Upper lobe of left lung (tissue), 4 donors: ENCODE measurements at regions not wholly inside any gene's neighbourhood (a gene's known extent, or its start where the extent isn't known, plus 50 kb on each side); places are given as distances from the start of the nearest gene placed in this dataset.

ENCODE experiments used
- CTCF ChIP-seq, 6 experiments: fragments of 450-650 bp in 4 of 6; fragments of 200-600 bp in 2 of 6; sonication (generic) in 2 of 6; IDR thresholded peaks; one replicate each; pipeline ENCODE4 v1.5.1; 2016 to 2019; ENCODE audit warnings: antibody characterized with exemption in 6 of 6
- POLR2A ChIP-seq, 4 donors: fragments of 450-650 bp; IDR thresholded peaks; one replicate each; pipeline ENCODE4 v1.5.1; 2016 to 2017; ENCODE audit warnings: antibody characterized with exemption in 4 of 4, mild to moderate bottlenecking in 2 of 4
- POLR2AphosphoS5 ChIP-seq, 2 donors: sonication (generic); formaldehyde crosslinking; IDR thresholded peaks; one replicate each; pipeline ENCODE4 v1.5.1; 2017; ENCODE audit warnings: antibody characterized with exemption in 2 of 2

- TF ChIP-seq CTCF (IDR thresholded peaks at IDR 0.05) (no peak), POLR2A (IDR thresholded peaks at IDR 0.05) (no peak), POLR2AphosphoS5 (IDR thresholded peaks at IDR 0.05) (no peak)
Observed at GRCh38 chr6:6471276-6471675, 117.2 kb upstream of the LY86 start.
